ENCODE measurements at regions not wholly inside any gene's neighbourhood (a gene's known extent, or its start where the extent isn't known, plus 50 kb on each side); places are given as distances from the start of the nearest gene placed in this dataset.
"Not testable (repeated sequence)": the region's sequence is repeated elsewhere in the genome, so short reads cannot be mapped to it uniquely, and the experiment has no call there.

GRCh38 chr11:67768001-67768730 lies 93.7 kb upstream of the ALDH3B2 start:
- not testable (repeated sequence) for DNase-seq

GRCh38 chr11:67761211-67761610 lies 86.8 kb upstream of the ALDH3B2 start:
- not testable (repeated sequence) for DNase-seq

GRCh38 chr11:67759321-67759720 lies 84.9 kb upstream of the ALDH3B2 start:
- DNase-seq, result not testable (repeated sequence)

GRCh38 chr11:67758467-67758866 lies 84.0 kb upstream of the ALDH3B2 start:
- DNase-seq, result not testable (repeated sequence)

- DNase-seq, result not testable (repeated sequence)
Observed at GRCh38 chr11:67758009-67758408, 83.6 kb upstream of the ALDH3B2 start.

GRCh38 chr11:67753820-67754219 lies 79.4 kb upstream of the ALDH3B2 start:
- DNase-seq, result not testable (repeated sequence)

- DNase-seq, result no peak
Observed at GRCh38 chr11:67745181-67745726, 70.8 kb upstream of the ALDH3B2 start.

GRCh38 chr11:67744231-67744630 lies 69.8 kb upstream of the ALDH3B2 start:
- not testable (repeated sequence) for DNase-seq

- not testable (repeated sequence) for DNase-seq
Observed at GRCh38 chr11:67738231-67738630, 63.8 kb upstream of the ALDH3B2 start.

GRCh38 chr11:67737562-67738080 lies 63.2 kb upstream of the ALDH3B2 start:
- not testable (repeated sequence) for DNase-seq

GRCh38 chr11:67732045-67732787 lies 57.8 kb upstream of the ALDH3B2 start:
- DNase-seq, result peak; percentile 9

- no peak for DNase-seq
Observed at GRCh38 chr11:67731583-67731982, 57.2 kb upstream of the ALDH3B2 start.

GRCh38 chr11:67728163-67728571 lies 53.7 kb upstream of the ALDH3B2 start:
- not testable (repeated sequence) for DNase-seq

GRCh38 chr11:67727066-67728040 lies 52.9 kb upstream of the ALDH3B2 start:
- DNase-seq, result not testable (repeated sequence)
